Caco-2 (cell line): ENCODE measurements at regions not wholly inside any gene's neighbourhood (a gene's known extent, or its start where the extent isn't known, plus 50 kb on each side); places are given as distances from the start of the nearest gene placed in this dataset.

ENCODE experiments used
- BruUV-seq: library from RNA; stranded (reverse); fragments of 400-500 nt; replicated peaks from 2 replicates; lab custom pipeline; 2021; lab: Mats Ljungman, UMichigan
- CTCF ChIA-PET: fragments of 300-600 bp; sonication (Branson Sonifier 250); formaldehyde crosslinking; loops from one replicate; lab custom pipeline; 2022; ENCODE audit warnings: antibody characterized with exemption; lab: Charles Lee
- POLR2A ChIA-PET: fragments of 300-600 bp; sonication (Branson Sonifier 250); formaldehyde crosslinking; loops from one replicate; lab custom pipeline; 2022; ENCODE audit warnings: antibody characterized with exemption; lab: Charles Lee
- DNase-seq, 2 experiments: peaks; one replicate each; pipeline versions ENCODE4 v3.0.0 to v3.0.0-alpha.2; 2020 to 2022
- H3K27me3 ChIP-seq: replicated peaks from 2 replicates; pipeline ENCODE4 v1.6.0; 2011; ENCODE audit warnings: low read length; ENCODE audit not compliant: control insufficient read depth, insufficient read depth
- H3K36me3 ChIP-seq: 2 replicates; pipeline ENCODE4 v1.5.1; 2011; ENCODE audit warnings: low read length; ENCODE audit not compliant: control insufficient read depth, insufficient read depth
- H3K4me1 ChIP-seq: fragments of 250-450 bp; sonication (Bioruptor Pico); 2 replicates; pipeline ENCODE4 v1.5.1; 2020; ENCODE audit warnings: mild to moderate bottlenecking
- H3K4me3 ChIP-seq: 2 replicates; pipeline ENCODE4 v1.5.1; 2011; ENCODE audit warnings: low read depth, mild to moderate bottlenecking, control low read depth, low read length
- H3K9me3 ChIP-seq: fragments of 250-450 bp; sonication (Bioruptor Pico); 2 replicates; pipeline ENCODE4 v1.5.1; 2020; ENCODE audit warnings: mild to moderate bottlenecking, moderate library complexity
- H3K27ac Mint-ChIP-seq: one replicate; pipeline ENCODE4 v1.8.0; 2022; ENCODE audit warnings: mixed read lengths; ENCODE audit not compliant: unreplicated experiment
- H3K27me3 Mint-ChIP-seq: one replicate; pipeline ENCODE4 v1.8.0; 2022; ENCODE audit warnings: mixed read lengths; ENCODE audit not compliant: insufficient read depth, unreplicated experiment
- H3K36me3 Mint-ChIP-seq: one replicate; pipeline ENCODE4 v1.8.0; 2022; ENCODE audit warnings: mild to moderate bottlenecking, mixed read lengths; ENCODE audit not compliant: insufficient read depth, unreplicated experiment
- H3K4me1 Mint-ChIP-seq: one replicate; pipeline ENCODE4 v1.8.0; 2022; ENCODE audit warnings: low read depth, mixed read lengths; ENCODE audit not compliant: unreplicated experiment
- H3K4me3 Mint-ChIP-seq: one replicate; pipeline ENCODE4 v1.8.0; 2022; ENCODE audit warnings: mild to moderate bottlenecking, moderate library complexity, mixed read lengths; ENCODE audit not compliant: unreplicated experiment
- H3K9me3 Mint-ChIP-seq: one replicate; pipeline ENCODE4 v1.8.0; 2022; ENCODE audit warnings: mixed read lengths; ENCODE audit not compliant: unreplicated experiment
- intact Hi-C: fragments of 100-400 bp; cut with micrococcal nuclease; formaldehyde crosslinking; loops from one replicate; pipeline ENCODE4 v1.10.0; 2022; ENCODE audit not compliant: unreplicated experiment
- TF ChIP-seq, protein P1 (sequence below), 2 experiments: fragments of 200-600 bp in 1 of 2; IDR thresholded peaks; 1 replicate in 1 of 2; 2 replicates in 1 of 2; pipeline versions ENCODE4 v1.5.1 to v1.8.0; 2011 to 2022; ENCODE audit warnings: antibody characterized with exemption in 1 of 2, control low read depth in 1 of 2, inconsistent platforms in 1 of 2, low read depth in 1 of 2, low read length in 1 of 2, mild to moderate bottlenecking in 1 of 2, moderate library complexity in 1 of 2; ENCODE audit not compliant: insufficient read depth in 1 of 2, severe bottlenecking in 1 of 2, unreplicated experiment in 1 of 2

DNA sequence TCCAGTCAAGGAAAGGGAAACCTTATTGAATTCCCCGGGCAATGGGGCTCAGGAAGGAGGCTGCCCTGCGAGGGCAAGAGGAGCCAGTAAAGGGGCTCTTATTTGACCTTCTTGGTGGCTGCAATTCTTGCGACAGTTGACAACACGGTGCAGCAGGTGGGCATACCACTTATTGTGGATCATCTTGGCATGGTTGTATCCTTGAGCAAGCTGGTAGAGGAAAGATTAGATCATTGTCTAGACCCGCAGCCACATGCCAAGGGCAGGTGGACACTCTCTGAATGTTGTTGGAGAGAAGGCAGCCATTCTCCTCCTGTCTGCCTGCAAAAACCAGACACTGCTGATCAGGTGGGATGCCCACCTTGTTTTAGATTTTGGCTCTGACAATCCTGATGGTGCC is 170.2 kb upstream of the CHST9 start:
- Mint-ChIP-seq H3K9me3 (no peaks in the 10 kb centered on the region), H3K27me3 (peaks cover 14% of the 10 kb centered on the region), H3K4me1 (no peaks in the 10 kb centered on the region), H3K36me3 (no peaks in the 10 kb centered on the region), H3K27ac (no peak overlapping the region), H3K4me3 (no peak overlapping the region)
- no peak for DNase-seq
- H3K27me3 ChIP-seq, result no peaks in the 10 kb centered on the region
- H3K4me1 ChIP-seq, result no peaks in the 10 kb centered on the region
- H3K4me3 ChIP-seq, result no peak overlapping the region
- H3K36me3 ChIP-seq, result no peaks in the 10 kb centered on the region
- no TSS peak for BruUV-seq
- POLR2A ChIA-PET, result no interaction called here
- TF ChIP-seq, protein P1, sequence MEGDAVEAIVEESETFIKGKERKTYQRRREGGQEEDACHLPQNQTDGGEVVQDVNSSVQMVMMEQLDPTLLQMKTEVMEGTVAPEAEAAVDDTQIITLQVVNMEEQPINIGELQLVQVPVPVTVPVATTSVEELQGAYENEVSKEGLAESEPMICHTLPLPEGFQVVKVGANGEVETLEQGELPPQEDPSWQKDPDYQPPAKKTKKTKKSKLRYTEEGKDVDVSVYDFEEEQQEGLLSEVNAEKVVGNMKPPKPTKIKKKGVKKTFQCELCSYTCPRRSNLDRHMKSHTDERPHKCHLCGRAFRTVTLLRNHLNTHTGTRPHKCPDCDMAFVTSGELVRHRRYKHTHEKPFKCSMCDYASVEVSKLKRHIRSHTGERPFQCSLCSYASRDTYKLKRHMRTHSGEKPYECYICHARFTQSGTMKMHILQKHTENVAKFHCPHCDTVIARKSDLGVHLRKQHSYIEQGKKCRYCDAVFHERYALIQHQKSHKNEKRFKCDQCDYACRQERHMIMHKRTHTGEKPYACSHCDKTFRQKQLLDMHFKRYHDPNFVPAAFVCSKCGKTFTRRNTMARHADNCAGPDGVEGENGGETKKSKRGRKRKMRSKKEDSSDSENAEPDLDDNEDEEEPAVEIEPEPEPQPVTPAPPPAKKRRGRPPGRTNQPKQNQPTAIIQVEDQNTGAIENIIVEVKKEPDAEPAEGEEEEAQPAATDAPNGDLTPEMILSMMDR (IDR thresholded peaks at IDR 0.05; ENCODE audit: insufficient read depth in 1 of 2, low read depth in 1 of 2, low read length in 1 of 2, severe bottlenecking in 1 of 2, unreplicated experiment in 1 of 2), result no peak
- CTCF ChIA-PET, result no interaction called here
- H3K9me3 ChIP-seq, result no peaks in the 10 kb centered on the region
- intact Hi-C loops, result no loop called here

DNA sequence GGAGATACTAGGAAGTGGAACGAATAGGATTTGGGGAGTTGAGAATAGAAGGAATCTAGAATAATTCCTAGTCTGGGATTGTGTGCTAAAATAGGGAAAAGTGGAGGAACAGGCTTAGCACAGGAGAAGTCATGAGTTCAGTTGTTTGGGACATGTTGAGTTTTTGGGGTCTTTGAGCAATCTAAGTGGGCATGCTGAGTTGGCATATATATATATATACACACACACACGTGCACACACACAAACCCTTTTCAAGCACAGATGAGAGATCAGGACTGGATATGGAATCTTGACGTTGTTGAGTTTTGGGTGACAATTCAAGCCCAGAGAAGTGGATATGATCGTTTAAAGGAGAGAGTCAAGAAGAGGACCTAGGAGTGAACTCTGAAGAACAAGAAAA is 168.2 kb upstream of the CHST9 start:
- CTCF ChIA-PET, result no interaction called here
- BruUV-seq, result no TSS peak
- DNase-seq, result no peak
- H3K9me3 Mint-ChIP-seq, result no peaks in the 10 kb centered on the region
- Histone ChIP-seq H3K4me1 (no peaks in the 10 kb centered on the region), H3K36me3 (no peaks in the 10 kb centered on the region), H3K9me3 (no peaks in the 10 kb centered on the region), H3K4me3 (no peak overlapping the region), H3K27me3 (no peaks in the 10 kb centered on the region)
- no peak overlapping the region for H3K27ac Mint-ChIP-seq
- no peaks in the 10 kb centered on the region for H3K36me3 Mint-ChIP-seq
- intact Hi-C loops, result no loop called here
- POLR2A ChIA-PET, result no interaction called here
- peaks cover 11% of the 10 kb centered on the region for H3K27me3 Mint-ChIP-seq
- TF ChIP-seq, protein P1 (IDR thresholded peaks at IDR 0.05; ENCODE audit: insufficient read depth in 1 of 2, low read depth in 1 of 2, low read length in 1 of 2, severe bottlenecking in 1 of 2, unreplicated experiment in 1 of 2), result no peak
- H3K4me1 Mint-ChIP-seq, result no peaks in the 10 kb centered on the region
- H3K4me3 Mint-ChIP-seq, result no peak overlapping the region

DNA sequence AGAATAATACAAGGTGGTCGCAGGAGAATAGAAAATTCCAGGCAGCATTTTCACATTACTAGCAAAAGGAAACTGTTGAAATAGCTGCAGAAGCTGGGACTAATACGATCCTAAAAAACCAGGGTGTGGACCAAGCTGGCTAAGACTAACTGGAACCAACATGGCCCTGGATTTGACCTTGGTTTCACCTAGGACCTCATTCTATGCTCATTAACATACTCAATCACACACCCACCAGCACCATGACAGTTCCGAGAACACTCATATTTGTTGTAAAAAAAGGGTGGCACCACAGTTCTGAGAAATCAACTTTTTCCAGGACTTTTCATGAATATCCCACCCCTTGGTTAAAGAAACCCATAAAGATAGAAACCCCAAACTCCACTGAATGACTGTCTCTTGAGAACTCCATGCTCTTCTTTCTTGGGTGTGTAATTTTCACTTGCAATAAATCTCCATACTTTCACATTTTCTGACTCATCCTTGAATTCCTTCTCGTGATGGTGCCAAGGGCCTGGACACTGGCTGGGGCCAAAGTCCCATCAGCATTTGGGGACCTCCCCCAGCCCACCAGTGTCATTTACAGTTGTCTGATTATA is 164.3 kb upstream of the CHST9 start:
- DNase-seq, result no peak
- H3K27ac Mint-ChIP-seq, result no peak overlapping the region
- intact Hi-C loops, result no loop called here
- no peaks in the 10 kb centered on the region for H3K36me3 ChIP-seq
- H3K9me3 ChIP-seq, result no peaks in the 10 kb centered on the region
- H3K4me1 Mint-ChIP-seq, result no peaks in the 10 kb centered on the region
- TF ChIP-seq, protein P1 (IDR thresholded peaks at IDR 0.05; ENCODE audit: insufficient read depth in 1 of 2, low read depth in 1 of 2, low read length in 1 of 2, severe bottlenecking in 1 of 2, unreplicated experiment in 1 of 2), result no peak
- BruUV-seq, result no TSS peak
- H3K9me3 Mint-ChIP-seq, result no peaks in the 10 kb centered on the region
- H3K4me1 ChIP-seq, result no peaks in the 10 kb centered on the region
- H3K27me3 Mint-ChIP-seq, result peaks cover 14% of the 10 kb centered on the region
- CTCF ChIA-PET, result no interaction called here
- H3K27me3 ChIP-seq, result no peaks in the 10 kb centered on the region
- no peak overlapping the region for H3K4me3 ChIP-seq
- H3K4me3 Mint-ChIP-seq, result no peak overlapping the region
- POLR2A ChIA-PET, result no interaction called here
- H3K36me3 Mint-ChIP-seq, result no peaks in the 10 kb centered on the region
